ENCODE measurements at regions not wholly inside any gene's neighbourhood (a gene's known extent, or its start where the extent isn't known, plus 50 kb on each side); places are given as distances from the start of the nearest gene placed in this dataset.

GRCh38 chr5:5764246-5764645 lies 341.8 kb downstream of the ICE1 start:
- POLR2A ChIA-PET: no interaction called here

GRCh38 chr5:5756762-5757161 lies 334.3 kb downstream of the ICE1 start:
- Histone ChIP-seq H3K4me1 (ENCODE audit: control insufficient read depth, insufficient read depth, low read length) (no peaks in the 10 kb centered on the region), H3K4me3 (ENCODE audit: low read depth, low read length) (no peak overlapping the region), H3K27ac (ENCODE audit: extremely low read depth, low read depth, low read length) (no peak overlapping the region), H3K9me3 (ENCODE audit: control insufficient read depth, insufficient read depth, low read depth, low read length) (no peaks in the 10 kb centered on the region), H3K36me3 (ENCODE audit: control insufficient read depth in 2 of 2, insufficient read depth in 1 of 2, low read length in 2 of 2) (no peaks in the 10 kb centered on the region)
- CTCF ChIA-PET: no interaction called here
- POLR2A ChIA-PET: no interaction called here
- no peak for TF ChIP-seq ZNF514 (tag by site-specific recombination; IDR thresholded peaks at IDR 0.05)
- no peak for TF ChIP-seq BCL11B (tag by site-specific recombination; IDR thresholded peaks at IDR 0.05; ENCODE audit: low read depth)
- no peak for TF ChIP-seq SCRT2 (tag by site-specific recombination; IDR thresholded peaks at IDR 0.05)
- TF ChIP-seq ZNF280C (tag by site-specific recombination; IDR thresholded peaks at IDR 0.05): no peak
- no peak for TF ChIP-seq ZNF211 (tag by site-specific recombination; IDR thresholded peaks at IDR 0.05; ENCODE audit: low read depth)
- no peak for TF ChIP-seq ZNF223 (tag by site-specific recombination; IDR thresholded peaks at IDR 0.05)

More at GRCh38 chr5:5764246-5764645, 341.8 kb downstream of the ICE1 start:
- no peak overlapping the region for H3K4me3 ChIP-seq (ENCODE audit: low read depth, low read length)
- no peak overlapping the region for H3K27ac ChIP-seq (ENCODE audit: extremely low read depth, low read depth, low read length)
- TF ChIP-seq GLIS2 (tag by site-specific recombination; IDR thresholded peaks at IDR 0.05): no peak
- no peak for TF ChIP-seq ZNF223 (tag by site-specific recombination; IDR thresholded peaks at IDR 0.05)
- no peak for TF ChIP-seq MEIS1 (CRISPR knock-in tag; IDR thresholded peaks at IDR 0.05; ENCODE audit: borderline replicate concordance)
- TF ChIP-seq ZFP37 (tag by site-specific recombination; IDR thresholded peaks at IDR 0.05): no peak
- TF ChIP-seq ZNF76 (tag by site-specific recombination; IDR thresholded peaks at IDR 0.05; ENCODE audit: borderline replicate concordance, low read depth): no peak
- no peak for TF ChIP-seq SP7 (tag by site-specific recombination; IDR thresholded peaks at IDR 0.05)
- TF ChIP-seq ZNF639 (tag by site-specific recombination; IDR thresholded peaks at IDR 0.05): no peak
- TF ChIP-seq OVOL3 (tag by site-specific recombination; IDR thresholded peaks at IDR 0.05): no peak
- no peak for TF ChIP-seq ZBTB11 (tag by site-specific recombination; conservative IDR thresholded peaks at IDR 0.05; ENCODE audit: low read depth)
- TF ChIP-seq ZBTB6 (tag by site-specific recombination; IDR thresholded peaks at IDR 0.05): no peak
- TF ChIP-seq ZNF747 (tag by site-specific recombination; IDR thresholded peaks at IDR 0.05): no peak
- TF ChIP-seq ZNF16 (tag by site-specific recombination; IDR thresholded peaks at IDR 0.05; ENCODE audit: low read depth): no peak
- no peak for TF ChIP-seq ZNF24 (tag by site-specific recombination; IDR thresholded peaks at IDR 0.05)
- TF ChIP-seq ZNF449 (tag by site-specific recombination; IDR thresholded peaks at IDR 0.05): no peak
- TF ChIP-seq ZNF670 (tag by site-specific recombination; IDR thresholded peaks at IDR 0.05; ENCODE audit: low read depth): no peak
- H3K9me3 ChIP-seq (ENCODE audit: control insufficient read depth, insufficient read depth, low read depth, low read length): no peaks in the 10 kb centered on the region
- no peaks in the 10 kb centered on the region for H3K36me3 ChIP-seq (ENCODE audit: control insufficient read depth in 2 of 2, insufficient read depth in 1 of 2, low read length in 2 of 2)
- no peaks in the 10 kb centered on the region for H3K4me1 ChIP-seq (ENCODE audit: control insufficient read depth, insufficient read depth, low read length)
- CTCF ChIA-PET: interaction anchor here (0.5 to 1.2 kb wide), 3 partner anchors 65 to 823 kb away, joined by 3 read pairs; no protein-coding TSS in a partner anchor
